Body of pancreas (tissue), 4 donors: ENCODE measurements at regions not wholly inside any gene's neighbourhood (a gene's known extent, or its start where the extent isn't known, plus 50 kb on each side); places are given as distances from the start of the nearest gene placed in this dataset.

Source experiments
- ATAC-seq: fragments of 150-250 bp; one replicate; pipeline ENCODE4 v1.9.1; 2016
- DNase-seq, 4 donors: peaks; one replicate each; pipeline ENCODE4 v3.0.0-alpha.2; 2019
- H3K27ac ChIP-seq, 4 donors: fragments of 200-600 bp; sonication (generic); 1 replicate in 3 of 4; 2 replicates in 1 of 4; pipeline versions ENCODE4 v1.5.1 to v1.6.1; 2016 to 2019; ENCODE audit warnings: mild to moderate bottlenecking in 1 of 4, mixed read lengths in 1 of 4, moderate library complexity in 1 of 4
- H3K27me3 ChIP-seq, 2 donors: fragments of 200-600 bp; sonication (generic); one replicate each; pipeline ENCODE4 v1.6.0; 2016; ENCODE audit warnings: mild to moderate bottlenecking in 1 of 2
- H3K36me3 ChIP-seq, 2 donors: fragments of 200-600 bp; sonication (generic); replicated peaks in 1 of 2; 2 replicates each; pipeline ENCODE4 v1.5.1; 2016; ENCODE audit warnings: low read depth in 2 of 2; ENCODE audit not compliant: insufficient read depth in 1 of 2
- H3K4me1 ChIP-seq: fragments of 200-600 bp; sonication (generic); one replicate; pipeline ENCODE4 v1.6.0; 2016
- H3K4me3 ChIP-seq, 2 donors: fragments of 200-600 bp; sonication (generic); 1 replicate in 1 of 2; 2 replicates in 1 of 2; pipeline ENCODE4 v1.5.1; 2016 to 2019
- H3K9me3 ChIP-seq, 3 donors: fragments of 200-600 bp; sonication (generic); 1 replicate in 2 of 3; 2 replicates in 1 of 3; pipeline ENCODE4 v1.5.1; 2016
- POLR2A ChIP-seq, 3 donors: fragments of 450-650 bp; IDR thresholded peaks; one replicate each; pipeline ENCODE4 v1.6.1; 2016; ENCODE audit warnings: antibody characterized with exemption in 3 of 3, mild to moderate bottlenecking in 2 of 3
- WGBS, 2 donors: methylation state at CpG; one replicate each; pipeline ENCODE4 v1.1.5; 2017; 5-methylcytosine and 5-hydroxymethylcytosine counted together
- intact Hi-C: fragments of 100-400 bp; cut with DNase I; formaldehyde crosslinking; loops from one replicate; pipeline ENCODE4 v1.15.1; 2023
- TF ChIP-seq, protein P1 (sequence below), 7 experiments: fragments of 450-650 bp in 4 of 7; fragments of 200-600 bp in 3 of 7; sonication (generic) in 3 of 7; IDR thresholded peaks; one replicate each; pipeline ENCODE4 v1.5.1; 2016 to 2019; ENCODE audit warnings: antibody characterized with exemption in 7 of 7

DNA sequence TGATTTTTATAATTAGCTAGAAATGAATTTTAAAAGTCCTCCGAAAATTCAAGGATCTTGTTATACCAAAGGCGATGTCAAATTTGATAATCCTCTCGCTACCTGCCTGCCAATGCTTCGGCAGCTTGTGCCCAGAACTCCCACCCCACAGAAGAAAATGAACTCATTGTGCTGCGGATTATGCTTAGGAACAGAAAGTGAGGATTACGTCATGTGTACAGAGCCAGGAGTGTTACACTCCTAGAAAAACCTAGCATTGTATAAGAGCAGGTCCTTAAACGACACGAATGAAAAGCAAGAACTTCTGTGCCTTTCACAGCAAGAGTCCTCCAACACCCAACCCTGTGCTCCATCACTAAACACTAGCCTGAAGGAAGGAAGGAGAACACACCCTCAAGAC, 168.3 kb downstream of the RNF152 start:
- no peaks in the 10 kb centered on the region for H3K9me3 ChIP-seq
- H3K36me3 ChIP-seq = no peaks in the 10 kb centered on the region
- 91 to 92% methylated on average over 8 of the region's 8 CpGs for WGBS, 2 donors
- TF ChIP-seq, protein P1, sequence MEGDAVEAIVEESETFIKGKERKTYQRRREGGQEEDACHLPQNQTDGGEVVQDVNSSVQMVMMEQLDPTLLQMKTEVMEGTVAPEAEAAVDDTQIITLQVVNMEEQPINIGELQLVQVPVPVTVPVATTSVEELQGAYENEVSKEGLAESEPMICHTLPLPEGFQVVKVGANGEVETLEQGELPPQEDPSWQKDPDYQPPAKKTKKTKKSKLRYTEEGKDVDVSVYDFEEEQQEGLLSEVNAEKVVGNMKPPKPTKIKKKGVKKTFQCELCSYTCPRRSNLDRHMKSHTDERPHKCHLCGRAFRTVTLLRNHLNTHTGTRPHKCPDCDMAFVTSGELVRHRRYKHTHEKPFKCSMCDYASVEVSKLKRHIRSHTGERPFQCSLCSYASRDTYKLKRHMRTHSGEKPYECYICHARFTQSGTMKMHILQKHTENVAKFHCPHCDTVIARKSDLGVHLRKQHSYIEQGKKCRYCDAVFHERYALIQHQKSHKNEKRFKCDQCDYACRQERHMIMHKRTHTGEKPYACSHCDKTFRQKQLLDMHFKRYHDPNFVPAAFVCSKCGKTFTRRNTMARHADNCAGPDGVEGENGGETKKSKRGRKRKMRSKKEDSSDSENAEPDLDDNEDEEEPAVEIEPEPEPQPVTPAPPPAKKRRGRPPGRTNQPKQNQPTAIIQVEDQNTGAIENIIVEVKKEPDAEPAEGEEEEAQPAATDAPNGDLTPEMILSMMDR (IDR thresholded peaks at IDR 0.05) = no peak
- no peak for TF ChIP-seq POLR2A (IDR thresholded peaks at IDR 0.05)
- no peak for DNase-seq
- H3K4me1 ChIP-seq = no peaks in the 10 kb centered on the region
- no peaks in the 10 kb centered on the region for H3K27me3 ChIP-seq
- intact Hi-C loops = no loop called here
- H3K4me3 ChIP-seq = no peak overlapping the region
- ATAC-seq = no peak
- no peak overlapping the region for H3K27ac ChIP-seq

DNA sequence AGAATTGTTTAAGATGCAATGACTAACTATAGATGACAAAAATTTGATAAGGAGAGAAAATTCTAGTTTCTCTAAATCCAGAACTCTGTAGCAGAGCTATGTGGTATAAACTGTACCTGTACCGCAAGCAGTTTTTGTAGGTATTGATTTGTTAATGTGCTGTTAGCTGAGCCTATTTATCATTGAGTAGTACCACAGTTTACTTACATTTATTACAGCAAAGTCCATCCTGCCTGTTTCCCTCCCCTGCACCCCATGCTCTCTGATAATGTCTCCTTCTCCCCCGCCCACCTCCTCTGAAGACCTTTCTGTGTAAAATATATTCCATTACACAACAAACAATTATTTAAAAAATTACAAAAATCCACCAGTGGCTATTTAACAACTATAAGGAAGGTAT, 170.6 kb downstream of the RNF152 start:
- Histone ChIP-seq H3K36me3 (no peaks in the 10 kb centered on the region), H3K4me1 (no peaks in the 10 kb centered on the region), H3K27ac (no peak overlapping the region), H3K27me3 (no peaks in the 10 kb centered on the region), H3K9me3 (no peaks in the 10 kb centered on the region), H3K4me3 (no peak overlapping the region)
- intact Hi-C loops = no loop called here
- TF ChIP-seq, protein P1 (IDR thresholded peaks at IDR 0.05) = no peak
- no peak for TF ChIP-seq POLR2A (IDR thresholded peaks at IDR 0.05)
- no peak for ATAC-seq
- WGBS, 2 donors = 69 to 74% methylated on average over 2 of the region's 2 CpGs
- no peak for DNase-seq

DNA sequence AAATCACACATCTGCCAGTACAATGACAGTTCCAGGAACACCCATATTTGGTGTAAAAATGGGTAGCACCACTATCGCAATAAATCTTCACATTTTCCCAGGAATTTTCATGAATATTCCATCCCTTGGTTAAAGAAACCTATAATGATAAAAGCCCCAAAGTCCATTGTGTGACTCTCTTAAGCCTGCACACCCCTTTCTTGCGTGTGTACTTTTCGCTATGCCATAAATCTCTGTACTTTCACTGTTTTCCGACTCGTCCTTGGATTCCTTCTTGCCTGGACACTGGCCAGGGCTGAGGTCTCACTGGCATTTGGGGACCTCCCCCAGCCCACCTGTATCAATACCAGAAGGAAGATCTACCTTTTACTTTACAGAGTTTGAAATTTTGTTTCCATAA, 172.3 kb downstream of the RNF152 start:
- DNase-seq (no peak), ATAC-seq (no peak)
- Histone ChIP-seq H3K27me3 (no peaks in the 10 kb centered on the region), H3K4me1 (no peaks in the 10 kb centered on the region), H3K9me3 (no peaks in the 10 kb centered on the region), H3K27ac (no peak overlapping the region), H3K36me3 (no peaks in the 10 kb centered on the region), H3K4me3 (no peak overlapping the region)
- intact Hi-C loops = no loop called here
- 65 to 71% methylated on average over 5 of the region's 5 CpGs for whole genome bisulfite sequencing, 2 donors
- TF ChIP-seq, protein P1 (IDR thresholded peaks at IDR 0.05) = no peak
- no peak for TF ChIP-seq POLR2A (IDR thresholded peaks at IDR 0.05)

DNA sequence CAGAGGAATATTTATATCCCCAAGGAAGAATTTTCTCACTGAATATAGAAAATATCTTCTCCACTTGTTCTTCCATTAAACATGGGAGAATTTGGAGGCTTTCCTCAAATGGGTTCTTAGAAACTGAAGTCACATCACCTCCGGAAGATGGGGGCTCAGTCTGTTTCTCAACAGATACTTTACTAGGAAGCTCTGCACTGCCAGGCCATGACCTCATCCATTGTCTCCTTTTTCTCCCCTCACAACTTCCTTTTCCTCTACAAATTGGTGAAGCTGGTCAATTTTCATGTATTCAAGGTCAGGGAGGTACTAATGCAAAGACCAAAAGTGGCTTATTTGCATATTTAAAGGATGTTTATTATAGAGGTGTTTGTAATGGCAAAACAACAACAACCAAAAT, 173.1 kb downstream of the RNF152 start:
- 89 to 100% methylated on average over 1 of the region's 1 CpG for WGBS, 2 donors
- DNase-seq = no peak
- ATAC-seq = no peak

DNA sequence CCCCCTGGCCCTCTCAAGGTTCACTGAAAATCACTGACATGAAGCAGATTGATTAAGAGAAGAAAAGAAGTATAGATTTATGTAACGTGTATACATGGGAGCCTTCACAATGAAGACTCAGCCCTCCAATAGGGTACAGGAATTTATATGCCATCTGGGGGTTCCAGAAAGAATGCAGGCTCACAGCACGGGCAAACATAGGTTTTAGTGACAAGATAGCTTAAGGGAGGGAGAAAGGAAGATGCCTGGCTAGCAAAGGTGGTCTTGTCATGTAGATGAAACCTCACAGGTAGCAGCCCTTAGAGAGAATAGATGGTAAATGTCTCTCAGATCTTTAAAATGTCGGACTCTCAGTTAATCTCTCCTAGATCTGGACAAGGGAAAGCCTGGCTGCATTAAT, 173.9 kb downstream of the RNF152 start:
- Histone ChIP-seq H3K27me3 (no peaks in the 10 kb centered on the region), H3K4me1 (peaks cover 4% of the 10 kb centered on the region), H3K9me3 (no peaks in the 10 kb centered on the region), H3K4me3 (no peak overlapping the region), H3K36me3 (no peaks in the 10 kb centered on the region), H3K27ac (no peak overlapping the region)
- intact Hi-C loops = no loop called here
- TF ChIP-seq, protein P1 (IDR thresholded peaks at IDR 0.05) = no peak
- no peak for TF ChIP-seq POLR2A (IDR thresholded peaks at IDR 0.05)
- ATAC-seq (no peak), DNase-seq (no peak)
- WGBS, 2 donors = 83 to 84% methylated on average over 3 of the region's 3 CpGs

More for the DNA sequence above, 173.1 kb downstream of the RNF152 start:
- H3K27ac ChIP-seq = no peak overlapping the region
- no peaks in the 10 kb centered on the region for H3K27me3 ChIP-seq
- H3K36me3 ChIP-seq = no peaks in the 10 kb centered on the region
- intact Hi-C loops = no loop called here
- H3K9me3 ChIP-seq = no peaks in the 10 kb centered on the region
- no peaks in the 10 kb centered on the region for H3K4me1 ChIP-seq
- no peak overlapping the region for H3K4me3 ChIP-seq
- TF ChIP-seq POLR2A (IDR thresholded peaks at IDR 0.05) = no peak
- TF ChIP-seq, protein P1 (IDR thresholded peaks at IDR 0.05) = no peak
